Pons (tissue), 1 donor: ENCODE measurements at regions not wholly inside any gene's neighbourhood (a gene's known extent, or its start where the extent isn't known, plus 50 kb on each side); places are given as distances from the start of the nearest gene placed in this dataset.
A peak's percentile ranks its signal among the peaks of the same experiment; 100 is the strongest.
"Not testable (repeated sequence)": the region's sequence is repeated elsewhere in the genome, so short reads cannot be mapped to it uniquely, and the experiment has no call there.

Experiments used
- DNase-seq: peaks from one replicate; pipeline ENCODE4 v3.0.0-alpha.2; 2016; ENCODE audit warnings: low spot score

DNA sequence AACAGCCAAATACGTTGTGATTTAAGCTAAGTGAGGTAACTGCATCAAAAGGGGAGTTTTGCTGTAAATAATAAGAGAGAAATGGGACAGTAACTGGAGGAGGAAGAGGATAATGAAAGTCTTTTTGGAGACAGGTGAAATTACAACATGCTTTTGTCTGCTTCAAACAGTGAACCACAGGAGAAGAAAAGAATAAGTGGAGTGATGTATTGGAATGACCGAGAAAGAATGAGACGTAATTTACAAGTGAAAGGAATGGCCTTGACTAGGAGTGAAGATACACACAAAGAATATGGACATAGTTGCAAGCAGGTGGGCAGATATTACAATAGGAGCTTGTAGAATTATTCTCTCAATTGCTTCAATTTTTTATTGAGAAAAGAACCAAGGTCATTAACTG is 550.8 kb downstream of the DIPK2A start:
- DNase-seq = no peak

DNA sequence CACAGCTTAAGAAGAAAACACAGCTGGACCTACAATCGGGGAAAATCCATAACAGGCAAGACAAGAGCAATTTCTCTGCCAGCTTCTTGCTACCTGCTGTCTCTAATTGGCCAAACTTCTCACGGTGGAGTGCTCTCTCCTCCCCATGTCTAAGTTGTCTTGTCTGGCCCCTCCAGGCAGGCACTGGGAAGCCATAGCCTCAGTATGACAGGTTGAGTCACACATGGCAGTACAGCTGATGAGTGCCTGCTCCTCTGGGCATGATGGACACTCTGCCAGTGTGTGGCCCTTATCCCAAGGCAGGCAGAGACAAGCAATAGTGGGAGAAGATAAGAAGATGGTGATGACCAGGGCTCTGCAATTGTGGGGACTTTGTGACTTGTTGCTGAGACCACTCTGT is 551.8 kb downstream of the DIPK2A start:
- no peak for DNase-seq

DNA sequence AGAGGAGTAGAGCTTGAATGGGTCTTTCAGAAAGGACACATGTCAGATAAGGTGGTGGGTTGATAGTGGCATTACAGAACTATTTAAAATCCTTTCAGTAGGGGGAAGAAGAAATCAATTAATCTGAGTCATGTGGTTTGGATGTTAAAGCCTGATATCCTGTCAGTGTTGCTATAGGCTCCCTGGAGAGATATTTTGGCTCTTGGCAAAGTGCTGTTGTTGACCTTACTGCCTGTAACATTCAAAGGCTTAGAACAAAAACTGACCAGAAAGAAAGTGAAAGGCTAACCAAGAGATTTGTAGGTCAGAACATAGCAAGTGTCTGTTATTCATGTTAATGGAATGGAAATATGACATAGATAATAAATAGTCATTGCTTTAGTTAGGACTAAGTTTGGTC is 552.9 kb downstream of the DIPK2A start:
- DNase-seq = no peak

DNA sequence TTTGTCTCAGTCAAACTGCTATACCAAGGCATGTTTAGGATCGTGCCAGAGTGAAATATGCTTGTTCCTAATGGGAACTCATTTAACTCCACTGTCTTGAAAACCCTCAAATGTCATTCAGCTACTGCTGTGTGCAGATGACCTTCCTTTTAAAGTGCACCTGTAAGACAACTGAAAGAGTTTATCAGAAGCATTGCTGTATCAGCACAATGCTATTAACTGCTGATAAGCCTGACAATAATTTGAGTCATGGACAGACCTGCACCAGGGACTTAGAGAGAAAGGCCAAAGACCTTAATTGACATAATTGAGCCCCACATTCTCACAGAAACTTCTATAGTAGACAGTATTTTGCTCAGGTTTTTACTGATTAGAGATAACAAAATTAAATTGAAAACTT is 557.9 kb downstream of the DIPK2A start:
- DNase-seq = no peak

DNA sequence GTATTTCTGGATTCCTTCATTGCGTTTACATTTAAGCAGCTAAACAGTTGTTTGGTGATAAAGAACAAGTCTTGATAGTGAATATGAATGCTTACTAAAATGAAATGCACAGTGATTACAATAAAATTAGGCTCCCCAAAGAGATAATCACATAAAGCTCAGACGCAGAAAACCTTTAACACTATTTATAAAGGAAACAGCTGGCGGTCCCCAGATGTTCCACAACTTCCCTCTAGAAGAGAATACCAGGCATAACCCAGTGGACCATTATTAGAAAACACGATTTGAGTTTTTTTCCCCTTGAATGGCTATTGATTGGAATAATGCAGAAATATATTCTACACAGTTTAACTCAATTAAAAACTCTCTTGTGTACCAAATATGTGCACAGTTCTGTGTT is 573.2 kb downstream of the DIPK2A start:
- DNase-seq = no peak

DNA sequence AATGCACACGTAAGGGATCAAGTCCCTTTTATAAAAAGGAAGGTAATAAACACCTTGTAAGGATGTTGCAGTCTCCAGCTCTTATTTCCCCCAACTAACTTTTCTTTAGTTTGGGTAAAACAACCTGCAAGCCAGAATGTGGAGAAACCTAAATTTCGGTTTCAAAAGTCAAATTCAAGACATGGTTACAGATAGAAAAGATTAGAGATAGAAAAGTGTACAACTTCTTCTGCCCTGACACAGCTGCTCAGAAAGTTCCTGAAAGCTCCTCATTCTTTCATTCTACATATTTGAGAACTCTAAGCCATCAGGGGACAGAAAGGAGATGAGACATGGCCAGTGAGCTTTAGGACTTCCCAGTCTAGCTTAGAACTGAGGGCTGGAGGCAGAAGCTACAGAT is 574.9 kb downstream of the DIPK2A start:
- DNase-seq = no peak

DNA sequence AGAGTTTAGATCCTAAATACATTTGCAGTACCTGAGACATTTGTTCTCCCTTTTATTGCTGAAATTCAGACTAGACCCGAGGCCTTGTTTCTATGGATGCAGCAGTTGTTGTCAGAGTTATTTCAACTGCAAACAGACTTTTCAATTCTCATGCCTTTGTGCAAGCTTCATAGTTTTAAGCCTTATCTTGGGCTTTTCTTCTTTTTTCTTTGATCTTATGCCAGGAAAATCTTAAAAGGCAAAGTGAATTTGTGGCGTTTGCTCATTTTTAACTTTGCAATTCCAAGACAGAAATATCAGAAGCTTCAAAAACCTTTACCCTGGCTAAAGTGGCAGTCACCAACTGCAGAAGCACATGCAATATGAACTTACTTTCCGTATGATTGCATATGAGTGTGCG is 576.7 kb downstream of the DIPK2A start:
- DNase-seq = no peak

DNA sequence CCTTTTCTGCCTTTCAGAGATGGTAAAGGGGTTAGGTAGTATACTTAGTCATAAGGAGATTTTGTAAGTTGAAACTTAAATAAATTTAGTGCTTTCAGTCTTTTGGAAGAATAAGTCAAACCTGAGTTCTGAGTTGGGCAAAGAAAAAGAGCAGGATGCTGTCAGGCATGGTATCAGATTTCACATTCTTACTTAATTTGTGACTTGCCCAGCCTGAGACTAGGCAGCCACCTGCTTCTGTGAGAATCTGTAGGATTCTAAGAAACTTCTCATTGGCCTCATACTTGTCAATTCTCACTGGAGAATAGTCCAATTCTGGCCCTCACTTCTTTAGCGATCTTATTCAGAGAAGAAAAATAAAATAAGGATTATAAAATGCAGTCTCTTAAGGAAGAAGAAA is 577.5 kb downstream of the DIPK2A start:
- DNase-seq = no peak

DNA sequence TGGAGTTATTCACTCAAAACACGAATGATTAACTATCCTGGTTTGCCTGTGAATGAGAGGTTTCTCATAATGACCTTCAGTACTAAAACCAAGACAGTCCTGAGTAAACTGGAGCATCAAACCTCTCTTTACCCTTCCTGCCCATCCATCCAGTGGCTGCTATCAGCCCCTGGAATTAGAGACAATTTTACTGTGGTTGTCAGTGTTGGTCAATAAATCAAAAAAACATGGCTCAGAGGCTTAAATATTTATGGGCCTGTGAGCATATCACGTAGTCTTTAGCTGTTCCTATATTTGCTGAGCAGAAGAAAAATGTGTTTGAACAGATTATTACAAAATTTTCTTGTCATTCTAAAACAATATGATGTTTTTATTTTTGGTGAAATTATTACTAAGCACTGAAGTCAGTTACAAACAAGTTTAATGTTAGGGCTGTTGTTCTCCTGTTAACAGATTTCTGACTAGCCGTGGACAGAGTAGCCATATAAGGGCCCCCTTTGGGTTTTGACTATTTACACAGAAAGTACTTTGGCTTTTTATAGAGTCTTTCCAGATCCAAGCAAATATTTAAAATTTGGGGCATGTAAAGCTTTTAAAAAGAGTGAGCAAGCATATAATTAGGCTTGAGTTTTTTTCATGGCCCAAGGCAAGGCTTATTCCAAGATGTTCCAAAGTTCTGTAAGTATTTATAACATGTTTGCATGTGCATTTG is 580.9 kb downstream of the DIPK2A start:
- DNase-seq = no peak

DNA sequence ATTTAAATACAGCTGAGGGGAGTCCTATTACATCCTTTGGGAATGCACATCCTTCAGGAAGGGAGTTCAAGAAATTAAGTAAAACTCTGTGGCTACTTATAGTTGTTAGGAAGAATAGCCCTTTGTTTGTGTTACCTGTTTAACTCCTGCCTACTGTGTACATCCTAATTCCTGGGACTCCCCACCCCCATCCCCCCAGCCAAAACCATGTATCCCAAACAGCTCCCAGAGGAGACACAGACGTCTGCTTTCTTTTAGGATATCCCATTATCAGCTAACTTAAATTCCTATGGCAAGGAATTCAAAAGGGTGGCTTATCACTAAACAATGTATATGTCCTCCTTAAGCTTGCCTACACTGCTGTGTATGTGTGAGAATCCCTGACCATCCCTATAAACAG is 581.7 kb downstream of the DIPK2A start:
- DNase-seq = no peak

DNA sequence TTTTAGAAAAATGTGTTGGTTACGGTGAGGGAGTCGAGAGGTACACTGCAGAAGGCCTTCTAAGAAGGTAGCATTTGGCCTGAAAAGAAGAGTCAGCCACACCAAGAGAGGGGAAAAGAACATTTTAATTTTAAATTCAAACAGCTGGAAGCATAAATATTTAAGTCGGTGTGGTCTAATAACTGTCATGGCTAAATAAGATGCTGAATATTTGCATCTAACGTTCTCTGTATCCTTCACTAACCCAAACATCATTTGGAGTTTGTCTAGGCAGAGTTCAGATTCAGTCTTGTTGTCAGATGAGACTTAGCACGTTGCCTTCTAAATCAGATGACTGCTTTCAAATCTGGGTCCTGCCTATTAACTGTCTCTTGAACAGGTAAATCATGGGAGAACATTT is 583.3 kb downstream of the DIPK2A start:
- no peak for DNase-seq

DNA sequence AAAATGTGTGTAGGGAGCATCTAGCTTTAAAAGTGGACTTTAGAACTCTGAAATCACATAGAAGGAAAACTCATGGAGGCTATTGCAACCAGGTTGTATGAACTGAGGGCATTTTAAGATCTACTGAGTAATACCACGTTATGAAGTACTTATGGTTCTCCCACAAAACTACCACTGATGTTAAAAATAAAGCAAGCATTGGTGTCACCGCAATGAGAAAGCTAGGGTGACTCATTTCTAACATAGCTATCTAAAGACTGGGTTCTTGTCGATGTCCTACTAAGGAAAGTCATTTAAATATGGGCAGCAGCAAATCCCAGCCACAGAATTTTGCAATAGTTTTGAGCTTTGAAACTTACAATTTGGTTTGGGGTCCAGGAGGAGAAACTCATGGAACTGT is 584.8 kb downstream of the DIPK2A start:
- no peak for DNase-seq

DNA sequence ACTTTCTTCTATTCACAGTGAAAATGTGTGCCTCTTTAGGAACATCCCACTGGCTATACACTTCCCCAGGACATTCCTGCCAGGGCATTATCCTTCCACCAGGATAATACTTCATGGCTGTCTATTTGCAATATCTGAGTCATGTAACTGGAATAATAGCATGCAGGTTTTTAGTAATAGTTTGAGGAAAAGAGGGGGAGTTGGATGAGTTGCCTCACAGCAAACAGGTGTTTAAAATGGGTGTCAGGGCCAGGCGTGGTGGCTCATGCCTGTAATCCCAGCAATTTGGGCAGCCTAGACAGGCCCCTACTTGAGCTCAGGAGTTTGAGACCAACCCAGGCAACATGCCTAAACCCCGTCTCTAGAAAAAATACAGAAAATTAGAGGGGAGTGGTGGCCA is 585.9 kb downstream of the DIPK2A start:
- no peak for DNase-seq

DNA sequence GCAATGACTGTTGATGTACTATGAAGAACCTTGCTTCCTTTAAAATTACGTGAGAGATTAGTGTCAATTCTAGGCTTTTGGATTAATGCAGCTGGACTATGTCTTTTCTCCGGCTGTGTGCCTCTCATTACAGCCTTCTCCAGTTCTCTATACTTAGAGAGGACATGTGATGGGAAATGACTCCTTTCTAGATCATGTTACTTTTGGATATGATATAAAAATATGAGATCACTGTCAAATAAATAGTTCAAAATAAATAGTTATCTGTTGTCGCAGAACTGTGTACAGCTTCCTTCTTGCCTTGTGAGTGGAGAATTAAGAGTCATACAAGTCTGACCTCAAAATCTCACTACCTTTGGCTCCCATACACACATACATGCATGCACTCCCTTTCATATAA is 592.4 kb downstream of the DIPK2A start:
- DNase-seq = no peak

DNA sequence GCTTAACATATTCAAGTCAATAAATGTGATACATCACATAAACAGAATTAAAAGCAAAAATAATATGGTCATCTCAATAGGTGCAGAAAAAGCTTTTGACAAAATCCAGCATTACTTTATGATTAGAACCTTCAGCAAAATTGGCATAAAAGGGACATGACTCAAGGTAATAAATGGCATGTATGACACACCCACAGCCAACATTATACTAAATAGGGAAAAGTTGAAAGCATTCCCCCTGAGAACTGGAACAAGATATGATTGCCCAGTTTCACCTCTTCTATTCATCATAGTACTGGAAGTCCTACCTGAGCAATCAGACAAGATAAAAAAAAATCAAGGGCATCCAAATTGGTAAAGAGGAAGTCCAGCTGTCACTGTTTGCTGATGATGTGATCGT is 594.7 kb downstream of the DIPK2A start:
- no peak for DNase-seq

DNA sequence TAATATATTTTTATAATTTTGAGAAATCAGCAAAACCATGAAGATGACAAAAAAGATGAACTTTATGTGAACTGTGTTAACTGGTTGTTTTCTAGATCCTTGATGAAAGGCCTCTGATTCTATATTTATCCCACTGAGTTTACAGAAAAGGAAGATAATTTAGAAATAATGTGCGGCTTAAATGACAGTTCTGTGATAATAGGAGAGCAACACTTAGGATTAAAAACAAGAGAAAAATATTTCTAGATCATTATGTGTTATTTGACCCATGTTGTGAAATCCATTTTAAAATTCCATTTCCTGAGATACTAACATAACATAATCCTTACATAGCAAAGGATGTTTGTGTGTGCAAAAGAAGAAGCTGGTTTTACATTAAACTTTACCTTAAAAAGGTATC is 598.0 kb downstream of the DIPK2A start:
- DNase-seq = no peak

DNA sequence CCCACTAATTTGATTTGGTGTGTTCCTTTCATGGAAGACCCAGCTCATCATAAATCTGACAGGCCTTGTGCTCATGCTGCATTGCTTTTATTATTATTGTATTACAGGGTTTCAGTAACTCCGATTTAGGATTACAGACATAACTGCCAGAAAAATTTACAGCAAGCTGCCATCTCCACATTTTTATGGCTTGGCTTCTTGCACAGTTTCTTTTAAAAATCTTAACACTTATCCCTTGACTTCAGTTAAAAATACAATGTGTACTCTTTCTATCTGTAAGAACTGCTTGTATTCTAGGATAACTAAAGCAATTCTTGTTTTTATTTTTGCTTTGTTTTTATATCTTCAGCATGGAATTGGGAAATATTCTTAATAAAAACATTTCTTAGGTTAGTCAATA is 612.2 kb downstream of the DIPK2A start:
- DNase-seq = no peak

DNA sequence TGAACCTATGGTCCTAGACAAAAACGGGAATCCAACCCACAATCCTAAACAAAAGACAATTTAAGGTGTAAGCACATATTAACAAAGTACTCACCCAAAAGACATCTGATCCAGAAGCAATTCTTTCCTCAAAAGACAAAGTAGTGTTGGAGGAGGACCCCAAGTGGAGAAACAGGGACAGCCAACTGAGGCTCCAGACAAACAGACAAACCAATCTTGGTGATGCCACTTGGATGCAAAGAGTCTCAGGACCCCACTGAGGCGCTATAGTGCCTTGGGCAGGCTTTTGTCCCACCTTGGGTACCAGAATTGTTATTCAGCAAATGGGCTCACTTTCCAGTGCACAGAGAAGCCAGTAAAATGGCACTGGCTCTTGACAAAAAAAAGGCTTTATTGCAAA is 613.8 kb downstream of the DIPK2A start:
- no peak for DNase-seq

DNA sequence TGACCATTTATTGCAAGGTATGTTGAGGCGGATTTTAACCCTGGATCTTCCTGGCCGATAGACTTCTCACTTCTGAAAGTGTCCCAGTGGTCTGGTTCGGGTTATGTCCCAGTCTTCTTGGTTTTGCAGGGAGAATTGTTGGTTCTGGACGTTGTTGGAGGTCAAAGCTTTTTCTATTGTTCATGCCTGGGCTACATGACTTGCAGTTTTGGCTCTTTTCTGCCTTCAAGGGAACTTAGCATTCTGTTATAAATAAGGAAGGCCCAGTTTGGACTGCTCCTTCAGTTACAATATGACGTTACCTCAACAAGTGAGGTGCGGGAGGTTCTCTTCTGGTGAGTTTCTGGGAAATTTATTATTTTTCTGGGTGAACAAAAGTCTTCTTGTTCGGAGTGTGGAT is 614.3 kb downstream of the DIPK2A start:
- DNase-seq = no peak

DNA sequence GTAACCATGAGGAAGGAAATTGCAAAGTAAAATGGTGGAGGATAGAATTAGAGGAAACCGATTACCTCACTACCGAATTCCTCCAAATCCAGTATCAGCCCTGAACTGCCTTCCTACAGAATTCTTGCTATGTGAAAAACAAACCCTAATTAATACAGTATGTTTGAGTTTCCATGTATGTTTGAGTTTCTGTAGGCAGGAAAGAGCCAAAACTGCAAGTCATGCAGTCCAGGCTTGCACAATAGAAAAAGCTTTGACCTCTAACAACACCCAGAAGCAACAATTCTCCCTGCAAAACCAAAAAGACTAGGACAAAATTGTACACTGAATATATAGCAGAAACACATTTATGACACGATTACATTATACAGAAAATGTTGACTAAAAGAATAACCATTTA is 614.8 kb downstream of the DIPK2A start:
- no peak for DNase-seq

DNA sequence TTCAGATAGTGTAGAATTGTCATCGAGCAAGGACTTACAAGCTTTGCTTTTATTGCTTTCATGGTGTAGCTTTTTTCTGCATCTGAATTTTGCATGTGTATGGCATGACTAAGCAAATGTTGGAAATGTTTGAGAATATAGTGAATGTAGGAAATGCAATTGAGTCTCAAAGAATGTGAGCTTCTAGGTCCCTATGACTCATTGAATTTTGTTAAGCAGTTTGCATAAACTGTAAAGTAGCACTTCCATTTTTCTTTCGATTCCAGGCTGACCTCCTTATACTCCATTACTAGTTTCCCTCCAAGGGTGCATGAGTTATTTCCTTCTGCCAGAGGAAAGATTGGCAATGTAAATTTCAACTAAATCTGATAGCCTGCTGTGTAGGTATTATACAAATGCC is 619.2 kb downstream of the DIPK2A start:
- DNase-seq = peak; percentile 8

DNA sequence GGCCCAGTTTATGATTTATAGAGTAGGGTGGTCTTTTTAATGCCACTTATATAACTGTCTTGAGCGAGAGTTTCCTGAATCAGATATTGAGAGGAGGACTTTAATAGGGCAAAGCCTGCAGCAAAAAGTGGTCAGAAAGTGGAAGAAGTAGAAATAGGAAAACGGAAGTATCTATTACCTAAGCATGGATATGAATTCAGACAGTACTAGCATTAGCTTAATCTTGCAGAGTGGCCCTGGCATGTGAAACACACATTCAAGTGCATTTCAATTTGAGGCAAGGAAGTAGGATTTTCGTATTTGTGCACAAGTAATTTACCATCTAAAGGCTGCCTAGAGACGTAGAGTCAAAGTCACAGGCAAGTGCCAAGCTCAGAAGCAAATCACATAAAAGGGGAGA is 622.3 kb downstream of the DIPK2A start:
- DNase-seq = no peak

DNA sequence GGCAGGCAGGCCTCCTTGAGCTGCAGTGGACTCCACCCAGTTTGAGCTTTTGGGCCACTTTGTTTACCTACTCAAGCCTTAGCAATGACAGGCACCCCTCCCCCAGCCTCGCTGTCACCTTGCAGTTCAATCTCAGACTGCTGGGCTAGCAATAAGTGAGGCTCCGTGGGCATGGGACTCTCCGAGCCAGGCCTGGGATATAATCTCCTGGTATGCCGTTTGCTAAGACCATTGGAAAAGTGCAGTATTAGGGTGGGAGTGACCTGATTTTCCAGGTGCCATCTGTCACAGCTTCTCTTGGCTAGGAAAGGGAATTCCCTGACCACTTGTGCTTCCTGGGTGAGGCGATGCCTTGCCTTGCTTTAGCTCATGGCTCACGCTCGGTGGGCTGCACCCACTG is 648.6 kb downstream of the DIPK2A start:
- DNase-seq = not testable (repeated sequence)

DNA sequence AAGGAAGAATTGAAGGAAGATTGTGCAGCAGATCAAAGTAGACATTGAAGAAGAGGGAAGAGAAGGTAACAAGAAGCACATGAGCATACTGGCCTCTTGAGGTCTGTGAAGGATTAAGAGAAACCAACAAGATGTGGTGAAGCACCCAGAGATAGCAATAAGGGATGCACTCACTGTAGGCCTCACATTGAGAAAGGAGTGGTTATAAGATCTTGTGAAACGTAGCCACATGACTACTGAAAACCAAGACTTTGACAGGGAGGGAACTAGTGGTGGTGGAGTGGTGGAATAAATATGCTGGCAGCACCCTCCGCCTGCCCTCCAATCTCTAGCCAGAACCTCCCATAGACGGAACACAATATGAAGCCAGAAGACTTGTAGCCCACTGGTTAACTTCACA is 651.2 kb downstream of the DIPK2A start:
- no peak for DNase-seq

DNA sequence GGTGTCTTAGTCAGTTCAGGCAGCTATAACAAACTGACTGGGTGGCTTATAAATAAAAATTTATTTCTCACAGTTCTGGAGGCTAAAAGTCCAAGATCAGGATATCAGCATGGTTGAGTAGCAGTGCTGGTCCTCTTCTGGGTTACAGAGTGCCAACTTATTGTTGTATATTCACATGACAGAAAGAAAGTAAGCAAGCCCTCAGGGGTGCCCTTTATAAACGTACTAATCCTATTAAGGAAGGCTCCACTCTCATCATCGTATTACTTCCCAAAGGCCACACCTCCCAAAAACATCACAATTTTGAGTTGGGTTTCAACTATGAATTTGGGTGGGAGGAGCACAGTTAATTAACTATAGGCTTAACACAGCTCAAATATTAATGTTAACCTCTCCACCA is 653.0 kb downstream of the DIPK2A start:
- DNase-seq = no peak
